ENCODE measurements at regions not wholly inside any gene's neighbourhood (a gene's known extent, or its start where the extent isn't known, plus 50 kb on each side); places are given as distances from the start of the nearest gene placed in this dataset.
A peak's percentile ranks its signal among the peaks of the same experiment; 100 is the strongest.

GRCh38 chr11:119880143-119880542, 151.1 kb upstream of the NECTIN1 start:
- no peak overlapping the region for H3K27ac ChIP-seq (ENCODE audit: low read length)
- H3K4me1 ChIP-seq (ENCODE audit: control insufficient read depth, insufficient read depth, low read length) = no peaks in the 10 kb centered on the region
- no peaks in the 10 kb centered on the region for H3K9me3 ChIP-seq (replicated peaks; ENCODE audit: control insufficient read depth, low read depth, low read length)
- 31% methylated on average over 2 of the region's 4 CpGs for WGBS (ENCODE audit: insufficient coverage)
- H3K36me3 ChIP-seq (ENCODE audit: control insufficient read depth, insufficient read depth, low read length) = no peaks in the 10 kb centered on the region
- no peak overlapping the region for H3K4me3 ChIP-seq (ENCODE audit: low read length)
- DNase-seq = no peak
- H3K27me3 ChIP-seq (ENCODE audit: control insufficient read depth, insufficient read depth, low read length) = peaks cover 8% of the 10 kb centered on the region

DNA sequence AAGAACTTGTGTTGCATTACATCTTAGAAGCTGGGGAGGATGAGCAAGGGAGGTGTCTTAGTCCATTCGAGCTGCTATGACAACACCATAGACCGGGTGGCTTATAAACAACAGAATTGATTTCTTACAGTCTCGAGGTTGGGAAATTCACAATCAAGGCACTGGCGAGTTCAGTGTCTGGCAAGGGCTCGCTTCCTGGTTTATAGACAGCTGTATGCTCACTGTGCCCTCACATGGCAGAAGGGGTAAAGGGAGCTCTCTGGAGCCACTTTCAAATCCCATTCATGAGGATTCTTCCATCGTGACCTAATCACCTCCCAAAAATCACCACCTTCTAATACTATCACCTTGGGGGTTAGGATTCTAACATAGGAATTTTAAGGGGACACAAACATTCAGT, 150.0 kb upstream of the NECTIN1 start:
- 71% methylated on average over 4 of the region's 6 CpGs for WGBS (ENCODE audit: insufficient coverage)

DNA sequence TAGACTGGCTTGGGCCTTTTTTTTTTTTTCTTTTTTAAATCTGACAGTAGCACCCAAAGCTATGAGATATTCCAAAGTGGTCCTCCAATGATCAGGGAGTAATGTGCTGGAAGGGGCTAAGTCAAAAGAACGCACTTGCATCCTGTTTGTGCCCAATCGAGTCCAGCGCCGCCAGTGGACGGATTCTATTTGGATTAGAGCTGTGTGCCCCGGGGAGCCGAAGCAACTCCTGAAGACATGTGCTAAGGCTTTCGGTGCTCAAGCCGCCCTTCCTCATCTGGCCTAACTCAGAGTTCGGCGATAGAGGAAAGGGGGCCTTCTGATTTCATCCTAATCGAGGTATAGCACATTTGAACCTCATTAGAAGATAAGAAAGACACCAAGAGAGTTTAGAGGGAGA, 147.8 kb upstream of the NECTIN1 start:
- Histone ChIP-seq H3K4me3 (ENCODE audit: low read length) (no peak overlapping the region), H3K9me3 (replicated peaks; ENCODE audit: control insufficient read depth, low read depth, low read length) (no peaks in the 10 kb centered on the region), H3K36me3 (ENCODE audit: control insufficient read depth, insufficient read depth, low read length) (no peaks in the 10 kb centered on the region), H3K27ac (ENCODE audit: low read length) (no peak overlapping the region), H3K27me3 (ENCODE audit: control insufficient read depth, insufficient read depth, low read length) (peaks cover 22% of the 10 kb centered on the region), H3K4me1 (ENCODE audit: control insufficient read depth, insufficient read depth, low read length) (no peaks in the 10 kb centered on the region)
- no peak for DNase-seq
- WGBS (ENCODE audit: insufficient coverage) = 81% methylated on average over 9 of the region's 12 CpGs

More for the DNA sequence above, 150.0 kb upstream of the NECTIN1 start:
- no peak overlapping the region for H3K4me3 ChIP-seq (ENCODE audit: low read length)
- H3K4me1 ChIP-seq (ENCODE audit: control insufficient read depth, insufficient read depth, low read length) = no peaks in the 10 kb centered on the region
- DNase-seq = no peak
- H3K9me3 ChIP-seq (replicated peaks; ENCODE audit: control insufficient read depth, low read depth, low read length) = no peaks in the 10 kb centered on the region
- H3K27ac ChIP-seq (ENCODE audit: low read length) = no peak overlapping the region
- peaks cover 11% of the 10 kb centered on the region for H3K27me3 ChIP-seq (ENCODE audit: control insufficient read depth, insufficient read depth, low read length)
- H3K36me3 ChIP-seq (ENCODE audit: control insufficient read depth, insufficient read depth, low read length) = no peaks in the 10 kb centered on the region

DNA sequence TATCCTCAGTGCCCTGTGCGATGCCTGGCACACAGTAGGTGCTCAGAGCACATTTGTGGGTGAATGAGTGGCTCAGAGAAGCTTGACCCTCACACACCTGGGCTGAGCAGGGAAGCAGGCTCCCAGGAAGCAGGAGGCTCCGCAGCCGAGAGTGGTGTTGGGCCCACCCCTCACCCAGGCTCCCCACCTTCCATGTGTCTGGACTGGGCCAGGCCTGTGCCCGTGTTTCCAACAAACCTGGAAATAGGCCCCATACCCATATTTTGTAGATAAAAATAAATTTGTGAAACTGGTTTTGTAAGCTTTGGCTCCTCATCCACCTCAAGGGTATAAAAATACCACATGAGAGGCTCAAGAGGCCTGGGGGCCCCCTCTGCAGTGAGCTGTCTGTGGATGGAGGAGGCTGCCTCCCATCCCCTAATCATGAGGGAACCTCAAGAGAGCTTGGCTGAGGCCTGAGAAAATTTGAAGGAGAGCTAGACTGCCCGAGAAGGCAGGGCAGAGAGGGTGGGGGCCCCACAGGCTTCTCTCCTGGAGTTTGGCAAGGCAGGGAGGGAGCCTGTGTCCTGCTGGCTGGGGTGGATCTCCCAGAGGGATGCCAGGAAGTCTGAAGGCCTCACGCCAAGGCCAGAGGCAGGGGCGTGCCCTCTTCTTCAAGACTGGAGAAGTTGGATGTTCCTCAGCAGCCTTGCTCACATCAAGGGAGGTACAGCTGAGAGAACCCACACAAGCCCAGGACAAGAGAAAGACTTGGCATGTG, 147.0 kb upstream of the NECTIN1 start:
- no peaks in the 10 kb centered on the region for H3K9me3 ChIP-seq (replicated peaks; ENCODE audit: control insufficient read depth, low read depth, low read length)
- H3K36me3 ChIP-seq (ENCODE audit: control insufficient read depth, insufficient read depth, low read length) = no peaks in the 10 kb centered on the region
- 53% methylated on average over 3 of the region's 7 CpGs for WGBS (ENCODE audit: insufficient coverage)
- no peak overlapping the region for H3K4me3 ChIP-seq (ENCODE audit: low read length)
- H3K27ac ChIP-seq (ENCODE audit: low read length) = no peak overlapping the region
- no peak for DNase-seq
- H3K4me1 ChIP-seq (ENCODE audit: control insufficient read depth, insufficient read depth, low read length) = no peaks in the 10 kb centered on the region
- H3K27me3 ChIP-seq (ENCODE audit: control insufficient read depth, insufficient read depth, low read length) = peaks cover 27% of the 10 kb centered on the region

- 36% methylated on average over 7 of the region's 15 CpGs for WGBS (ENCODE audit: insufficient coverage)
- Histone ChIP-seq H3K4me3 (ENCODE audit: low read length) (no peak overlapping the region), H3K9me3 (replicated peaks; ENCODE audit: control insufficient read depth, low read depth, low read length) (no peaks in the 10 kb centered on the region), H3K4me1 (ENCODE audit: control insufficient read depth, insufficient read depth, low read length) (no peaks in the 10 kb centered on the region), H3K27ac (ENCODE audit: low read length) (no peak overlapping the region), H3K27me3 (ENCODE audit: control insufficient read depth, insufficient read depth, low read length) (peaks cover 26% of the 10 kb centered on the region), H3K36me3 (ENCODE audit: control insufficient read depth, insufficient read depth, low read length) (no peaks in the 10 kb centered on the region)
- DNase-seq = no peak
Observed at GRCh38 chr11:119874660-119875238, 145.7 kb upstream of the NECTIN1 start.

- WGBS (ENCODE audit: insufficient coverage) = 70% methylated on average over 14 of the region's 17 CpGs
- H3K4me1 ChIP-seq (ENCODE audit: control insufficient read depth, insufficient read depth, low read length) = no peaks in the 10 kb centered on the region
- H3K36me3 ChIP-seq (ENCODE audit: control insufficient read depth, insufficient read depth, low read length) = no peaks in the 10 kb centered on the region
- no peak for DNase-seq
- no peaks in the 10 kb centered on the region for H3K9me3 ChIP-seq (replicated peaks; ENCODE audit: control insufficient read depth, low read depth, low read length)
- H3K4me3 ChIP-seq (ENCODE audit: low read length) = no peak overlapping the region
- H3K27me3 ChIP-seq (ENCODE audit: control insufficient read depth, insufficient read depth, low read length) = peaks cover 26% of the 10 kb centered on the region
- H3K27ac ChIP-seq (ENCODE audit: low read length) = no peak overlapping the region
Observed at GRCh38 chr11:119873761-119874421, 144.9 kb upstream of the NECTIN1 start.

- WGBS (ENCODE audit: insufficient coverage) = 37% methylated on average over 9 of the region's 11 CpGs
Observed at GRCh38 chr11:119872611-119873310, 143.8 kb upstream of the NECTIN1 start.

DNA sequence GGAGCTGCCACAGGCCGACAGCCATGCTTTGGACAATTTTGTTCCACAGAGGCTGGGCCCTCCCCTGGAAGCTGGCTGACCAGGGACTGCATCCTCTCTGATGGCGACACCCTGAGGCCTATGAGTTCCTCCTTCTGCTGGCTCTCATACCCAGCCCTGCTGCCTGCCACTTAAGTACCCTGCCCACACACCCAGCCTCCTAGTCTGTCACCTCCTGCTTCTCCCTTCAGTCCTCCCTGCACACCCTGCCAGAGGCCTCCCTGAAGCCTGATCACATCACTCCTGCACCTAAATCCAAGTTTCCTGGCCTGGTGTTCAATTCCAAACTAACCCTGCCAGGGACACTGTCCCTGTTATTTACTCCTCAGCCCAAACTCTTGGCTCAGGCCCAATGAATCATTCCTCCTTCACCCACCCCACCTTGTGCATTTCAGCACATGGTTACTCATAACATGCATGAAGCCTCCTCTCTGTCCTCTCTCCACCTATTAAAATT, 136.7 kb upstream of the NECTIN1 start:
- Histone ChIP-seq H3K27ac (ENCODE audit: low read length) (no peak overlapping the region), H3K27me3 (ENCODE audit: control insufficient read depth, insufficient read depth, low read length) (peaks cover 23% of the 10 kb centered on the region), H3K4me1 (ENCODE audit: control insufficient read depth, insufficient read depth, low read length) (peaks cover 7% of the 10 kb centered on the region), H3K4me3 (ENCODE audit: low read length) (no peak overlapping the region), H3K9me3 (replicated peaks; ENCODE audit: control insufficient read depth, low read depth, low read length) (no peaks in the 10 kb centered on the region), H3K36me3 (ENCODE audit: control insufficient read depth, insufficient read depth, low read length) (no peaks in the 10 kb centered on the region)
- 42% methylated on average over 2 of the region's 2 CpGs for WGBS (ENCODE audit: insufficient coverage)
- DNase-seq = no peak

More at GRCh38 chr11:119872611-119873310, 143.8 kb upstream of the NECTIN1 start:
- H3K27me3 ChIP-seq (ENCODE audit: control insufficient read depth, insufficient read depth, low read length) = peaks cover 28% of the 10 kb centered on the region
- H3K27ac ChIP-seq (ENCODE audit: low read length) = no peak overlapping the region
- no peak overlapping the region for H3K4me3 ChIP-seq (ENCODE audit: low read length)
- no peaks in the 10 kb centered on the region for H3K36me3 ChIP-seq (ENCODE audit: control insufficient read depth, insufficient read depth, low read length)
- H3K4me1 ChIP-seq (ENCODE audit: control insufficient read depth, insufficient read depth, low read length) = no peaks in the 10 kb centered on the region
- DNase-seq = peak; percentile 15
- no peaks in the 10 kb centered on the region for H3K9me3 ChIP-seq (replicated peaks; ENCODE audit: control insufficient read depth, low read depth, low read length)

GRCh38 chr11:119864836-119865235, 135.8 kb upstream of the NECTIN1 start:
- H3K36me3 ChIP-seq (ENCODE audit: control insufficient read depth, insufficient read depth, low read length) = no peaks in the 10 kb centered on the region
- no peak overlapping the region for H3K4me3 ChIP-seq (ENCODE audit: low read length)
- H3K27ac ChIP-seq (ENCODE audit: low read length) = no peak overlapping the region
- H3K9me3 ChIP-seq (replicated peaks; ENCODE audit: control insufficient read depth, low read depth, low read length) = no peaks in the 10 kb centered on the region
- DNase-seq = no peak
- WGBS (ENCODE audit: insufficient coverage) = 72% methylated on average over 7 of the region's 7 CpGs
- peaks cover 20% of the 10 kb centered on the region for H3K27me3 ChIP-seq (ENCODE audit: control insufficient read depth, insufficient read depth, low read length)
- peaks cover 7% of the 10 kb centered on the region for H3K4me1 ChIP-seq (ENCODE audit: control insufficient read depth, insufficient read depth, low read length)

Measured in muscle of leg (tissue), 3 donors.